ACC112 (cell line): ENCODE measurements at regions not wholly inside any gene's neighbourhood (a gene's known extent, or its start where the extent isn't known, plus 50 kb on each side); places are given as distances from the start of the nearest gene placed in this dataset.
A peak's percentile ranks its signal among the peaks of the same experiment; 100 is the strongest.

Experiments used
- H2AFZ ChIP-seq: fragments of 200-600 bp; sonication (generic); one replicate; pipeline ENCODE4 v1.6.0; 2017; ENCODE audit warnings: antibody characterized with exemption, low read length; ENCODE audit not compliant: unreplicated experiment
- H3K27ac ChIP-seq: fragments of 200-600 bp; sonication (generic); 2 replicates; pipeline ENCODE4 v1.5.1; 2014; ENCODE audit warnings: low read depth, mild to moderate bottlenecking, antibody characterized with exemption, low read length, moderate library complexity
- H3K27me3 ChIP-seq: fragments of 200-600 bp; sonication (generic); 2 replicates; pipeline ENCODE4 v1.6.1; 2014; ENCODE audit warnings: mild to moderate bottlenecking, antibody characterized with exemption, low read length, moderate library complexity, mixed read lengths; ENCODE audit not compliant: insufficient read depth
- H3K36me3 ChIP-seq: fragments of 200-600 bp; sonication (generic); 2 replicates; pipeline ENCODE4 v1.6.1; 2016; ENCODE audit warnings: mild to moderate bottlenecking, antibody characterized with exemption, low read length, moderate library complexity, mixed read lengths; ENCODE audit not compliant: insufficient read depth
- H3K4me1 ChIP-seq: fragments of 200-600 bp; sonication (generic); one replicate; pipeline ENCODE4 v1.6.1; 2016; ENCODE audit warnings: low read length, mixed read lengths; ENCODE audit not compliant: insufficient read depth, unreplicated experiment, control insufficient read depth
- H3K4me3 ChIP-seq: fragments of 200-600 bp; sonication (generic); 2 replicates; pipeline ENCODE4 v1.5.1; 2014; ENCODE audit warnings: mild to moderate bottlenecking, low read depth, low read length
- H3K79me2 ChIP-seq: fragments of 200-600 bp; sonication (generic); one replicate; pipeline ENCODE4 v1.6.0; 2016; ENCODE audit warnings: low read length; ENCODE audit not compliant: control insufficient read depth, unreplicated experiment, insufficient read depth

DNA sequence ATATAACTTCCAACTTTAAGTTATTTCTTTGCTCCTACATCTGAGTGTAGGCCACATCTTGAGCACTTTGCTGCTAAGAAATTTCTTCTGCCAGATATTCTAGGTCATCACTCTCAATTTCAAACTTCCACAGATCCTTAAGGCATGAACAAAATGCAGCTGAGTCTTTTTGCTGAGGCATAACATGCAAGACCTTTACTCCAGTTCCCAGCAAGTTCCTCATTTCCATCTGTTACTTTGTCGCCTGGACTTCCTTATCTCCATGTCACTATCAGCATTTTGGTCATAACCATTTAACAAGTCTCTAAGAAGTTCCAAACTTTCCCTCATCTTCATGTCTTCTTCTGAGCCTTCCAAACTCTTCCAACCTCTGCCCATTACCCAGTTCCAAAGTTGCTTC lies 1077.3 kb upstream of the TMEFF2 start:
- Histone ChIP-seq H3K4me3 (no peak overlapping the region), H3K4me1 (no peaks in the 10 kb centered on the region), H3K36me3 (no peaks in the 10 kb centered on the region), H2AFZ (no peak overlapping the region), H3K27me3 (no peaks in the 10 kb centered on the region), H3K27ac (no peak overlapping the region), H3K79me2 (no peaks in the 10 kb centered on the region)

DNA sequence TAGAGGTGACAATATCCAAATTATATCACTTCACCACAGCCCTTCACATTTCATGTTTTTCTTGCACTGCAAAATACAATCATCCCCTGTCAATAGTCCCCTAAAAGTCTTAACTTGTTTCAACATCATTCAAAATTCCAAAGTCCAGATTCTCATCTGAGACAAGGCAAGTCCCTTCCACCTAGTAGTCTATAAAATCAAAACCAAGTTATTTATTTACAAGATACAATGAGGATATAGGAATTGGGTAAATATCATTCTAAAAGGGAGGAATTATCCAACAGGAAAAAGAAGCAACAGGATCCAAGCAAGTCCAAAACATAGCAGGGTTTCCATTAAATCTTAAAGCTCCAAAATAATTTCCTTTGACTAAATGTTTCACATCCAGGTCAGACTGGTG lies 1076.1 kb upstream of the TMEFF2 start:
- H3K27me3 ChIP-seq: no peaks in the 10 kb centered on the region
- no peak overlapping the region for H3K27ac ChIP-seq
- no peaks in the 10 kb centered on the region for H3K36me3 ChIP-seq
- H3K4me3 ChIP-seq: no peak overlapping the region
- no peak overlapping the region for H2AFZ ChIP-seq
- no peaks in the 10 kb centered on the region for H3K4me1 ChIP-seq
- H3K79me2 ChIP-seq: no peaks in the 10 kb centered on the region

DNA sequence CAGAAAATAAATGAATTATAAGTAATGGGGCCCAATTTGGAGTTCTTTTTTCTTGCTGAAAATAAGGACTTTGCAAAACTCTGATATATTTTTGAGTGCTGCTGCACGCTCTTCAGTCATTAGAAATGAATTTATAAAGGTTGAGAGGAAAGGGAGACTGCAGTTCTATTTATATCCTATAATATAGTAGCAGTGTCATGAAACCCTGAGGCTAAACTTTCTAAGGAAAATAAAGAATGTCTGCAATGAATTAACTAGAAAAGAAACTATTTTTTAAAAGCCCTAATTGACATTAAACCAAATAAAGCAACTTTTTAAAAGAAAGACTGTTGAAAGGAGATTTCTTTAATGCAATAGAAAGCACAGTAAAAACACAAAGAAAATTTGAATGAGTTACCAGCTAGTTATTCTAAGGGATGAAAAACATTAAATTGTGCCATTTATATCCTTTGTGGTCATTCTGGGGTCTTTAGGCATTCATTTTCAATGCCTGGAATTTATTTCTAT lies 1072.8 kb upstream of the TMEFF2 start:
- no peaks in the 10 kb centered on the region for H3K36me3 ChIP-seq
- no peak overlapping the region for H3K27ac ChIP-seq
- H2AFZ ChIP-seq: no peak overlapping the region
- H3K27me3 ChIP-seq: no peaks in the 10 kb centered on the region
- H3K4me1 ChIP-seq: no peaks in the 10 kb centered on the region
- H3K4me3 ChIP-seq: no peak overlapping the region
- H3K79me2 ChIP-seq: no peaks in the 10 kb centered on the region

DNA sequence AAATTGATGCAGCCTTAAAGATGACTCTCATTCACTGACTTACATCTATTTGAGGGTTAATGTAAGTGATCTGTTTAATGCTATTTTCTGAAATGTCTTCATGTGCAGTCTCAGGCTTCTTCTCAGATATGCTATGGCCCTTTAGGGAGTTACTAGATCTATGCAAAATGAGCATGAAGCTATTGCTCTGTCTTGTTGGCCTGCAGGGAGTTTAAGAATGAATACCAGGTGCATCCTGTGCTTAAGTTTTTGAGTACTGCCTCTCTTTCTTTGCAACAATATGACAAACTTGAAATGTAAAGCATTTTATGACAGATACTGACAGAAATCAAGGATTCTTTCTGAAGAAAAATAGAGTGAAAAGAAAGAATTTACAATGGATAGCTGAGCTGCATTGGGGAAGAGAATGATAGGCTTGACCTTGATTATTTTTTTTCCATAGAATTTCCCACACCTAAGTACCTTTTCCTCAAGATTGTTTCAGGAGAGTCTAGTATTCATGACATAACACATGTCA lies 1058.3 kb upstream of the TMEFF2 start:
- H3K4me1 ChIP-seq: no peaks in the 10 kb centered on the region
- H3K79me2 ChIP-seq: no peaks in the 10 kb centered on the region
- H3K4me3 ChIP-seq: no peak overlapping the region
- H2AFZ ChIP-seq: no peak overlapping the region
- no peaks in the 10 kb centered on the region for H3K36me3 ChIP-seq
- H3K27ac ChIP-seq: no peak overlapping the region
- no peaks in the 10 kb centered on the region for H3K27me3 ChIP-seq

DNA sequence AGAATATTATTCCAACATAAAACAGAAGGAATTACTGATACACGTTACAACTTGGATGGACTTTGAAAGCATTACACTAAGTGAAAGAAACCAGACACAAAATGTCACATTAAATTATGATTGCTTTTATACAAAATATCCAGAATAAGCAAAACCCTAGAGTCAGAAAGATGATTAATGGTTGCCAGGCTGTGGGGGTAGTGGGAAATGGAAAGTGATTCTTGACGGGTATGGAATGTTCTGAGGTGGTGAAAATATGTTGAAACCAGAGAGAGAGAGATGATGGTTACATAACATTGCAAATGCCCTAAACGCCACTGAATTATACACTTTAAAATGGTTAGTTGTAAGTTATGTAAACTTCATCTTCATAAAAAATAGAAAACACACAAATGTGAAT lies 1057.2 kb upstream of the TMEFF2 start:
- H3K4me1 ChIP-seq: no peaks in the 10 kb centered on the region
- no peak overlapping the region for H3K4me3 ChIP-seq
- peak overlapping the region; percentile 8 for H2AFZ ChIP-seq
- H3K27me3 ChIP-seq: no peaks in the 10 kb centered on the region
- H3K36me3 ChIP-seq: no peaks in the 10 kb centered on the region
- no peak overlapping the region for H3K27ac ChIP-seq
- H3K79me2 ChIP-seq: no peaks in the 10 kb centered on the region

DNA sequence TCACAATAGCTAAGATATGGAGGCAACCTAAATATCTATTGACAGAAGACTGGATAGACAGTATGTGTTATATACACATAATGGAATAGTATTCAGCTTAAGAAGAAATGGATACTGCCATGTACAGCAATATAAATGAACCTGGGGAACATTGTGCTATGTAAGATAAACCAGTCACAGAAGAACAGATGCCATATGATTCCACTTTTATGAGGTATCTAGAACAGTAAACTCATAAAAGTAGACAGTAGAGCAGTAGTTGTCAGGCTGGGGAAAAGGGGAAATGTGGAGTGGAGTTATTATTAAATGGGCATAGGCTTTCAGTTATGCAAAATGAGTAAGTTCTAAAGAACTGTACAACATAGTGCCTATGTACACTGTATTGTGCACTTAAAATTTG lies 1055.7 kb upstream of the TMEFF2 start:
- Histone ChIP-seq H2AFZ (no peak overlapping the region), H3K27ac (no peak overlapping the region), H3K36me3 (no peaks in the 10 kb centered on the region), H3K4me3 (no peak overlapping the region), H3K27me3 (no peaks in the 10 kb centered on the region), H3K4me1 (no peaks in the 10 kb centered on the region), H3K79me2 (no peaks in the 10 kb centered on the region)

DNA sequence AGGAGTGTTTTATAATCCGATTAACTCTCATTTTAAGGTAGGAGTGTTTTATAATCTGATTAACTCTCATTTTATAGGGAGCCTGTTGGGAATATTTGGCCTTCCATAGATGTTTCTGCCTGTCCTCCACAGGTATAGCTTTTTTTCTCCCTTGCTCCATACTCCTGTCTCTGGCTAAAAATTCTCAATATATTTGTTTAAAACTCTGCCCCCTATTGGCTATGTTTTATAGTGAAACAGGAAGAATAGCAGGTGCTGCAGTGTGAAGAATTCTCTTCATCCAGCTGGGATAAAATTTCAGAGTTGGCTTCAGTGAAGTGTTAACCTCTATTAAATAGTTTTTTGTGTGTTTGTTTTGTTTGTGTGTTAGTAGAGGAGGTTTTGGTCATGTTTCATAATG lies 1046.0 kb upstream of the TMEFF2 start:
- H3K79me2 ChIP-seq: no peaks in the 10 kb centered on the region
- no peaks in the 10 kb centered on the region for H3K27me3 ChIP-seq
- no peaks in the 10 kb centered on the region for H3K36me3 ChIP-seq
- no peak overlapping the region for H3K27ac ChIP-seq
- H3K4me3 ChIP-seq: no peak overlapping the region
- H3K4me1 ChIP-seq: no peaks in the 10 kb centered on the region
- H2AFZ ChIP-seq: no peak overlapping the region

DNA sequence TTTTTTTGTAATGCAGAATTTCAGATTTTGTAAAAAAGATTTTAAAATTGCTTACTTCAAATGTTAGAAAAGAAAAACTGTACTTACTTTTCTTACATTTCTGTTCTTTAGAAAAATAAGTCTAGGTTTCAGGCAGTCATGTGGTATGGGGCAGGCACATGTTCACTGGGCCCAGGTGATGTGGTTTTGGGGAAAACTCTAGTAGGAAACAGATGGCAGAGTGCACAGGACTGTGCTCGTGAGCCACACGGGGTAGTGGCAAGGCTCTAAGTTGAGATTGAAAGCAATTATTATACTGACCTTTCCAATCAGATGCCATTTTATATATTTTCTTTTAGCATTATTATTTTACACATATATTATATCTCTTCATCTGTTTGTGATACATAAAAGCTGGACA lies 1036.9 kb upstream of the TMEFF2 start:
- no peak overlapping the region for H2AFZ ChIP-seq
- H3K27ac ChIP-seq: no peak overlapping the region
- no peaks in the 10 kb centered on the region for H3K36me3 ChIP-seq
- no peaks in the 10 kb centered on the region for H3K27me3 ChIP-seq
- H3K4me3 ChIP-seq: no peak overlapping the region
- H3K4me1 ChIP-seq: no peaks in the 10 kb centered on the region
- no peaks in the 10 kb centered on the region for H3K79me2 ChIP-seq

DNA sequence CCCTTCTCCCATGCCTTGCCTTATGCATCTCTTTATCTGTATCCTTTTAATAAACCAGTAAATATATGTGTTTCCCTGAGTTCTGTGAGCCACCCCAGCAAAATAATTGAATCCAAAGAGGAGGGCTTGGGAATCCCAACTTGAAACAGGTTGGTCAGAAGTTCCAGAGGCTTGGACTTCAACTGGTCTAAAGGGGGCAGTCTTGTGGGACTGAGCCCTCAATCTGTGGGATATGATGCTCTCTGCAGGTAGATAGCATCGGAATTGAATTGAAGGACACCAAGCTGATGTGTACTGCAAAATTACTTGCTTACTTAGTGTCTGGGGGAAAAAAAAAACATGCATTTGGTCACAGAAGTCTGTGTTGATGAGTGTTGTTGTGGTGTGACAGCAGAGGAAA lies 1033.5 kb upstream of the TMEFF2 start:
- H3K4me1 ChIP-seq: no peaks in the 10 kb centered on the region
- no peaks in the 10 kb centered on the region for H3K79me2 ChIP-seq
- H3K36me3 ChIP-seq: no peaks in the 10 kb centered on the region
- no peak overlapping the region for H3K27ac ChIP-seq
- H2AFZ ChIP-seq: no peak overlapping the region
- H3K27me3 ChIP-seq: no peaks in the 10 kb centered on the region
- H3K4me3 ChIP-seq: no peak overlapping the region

DNA sequence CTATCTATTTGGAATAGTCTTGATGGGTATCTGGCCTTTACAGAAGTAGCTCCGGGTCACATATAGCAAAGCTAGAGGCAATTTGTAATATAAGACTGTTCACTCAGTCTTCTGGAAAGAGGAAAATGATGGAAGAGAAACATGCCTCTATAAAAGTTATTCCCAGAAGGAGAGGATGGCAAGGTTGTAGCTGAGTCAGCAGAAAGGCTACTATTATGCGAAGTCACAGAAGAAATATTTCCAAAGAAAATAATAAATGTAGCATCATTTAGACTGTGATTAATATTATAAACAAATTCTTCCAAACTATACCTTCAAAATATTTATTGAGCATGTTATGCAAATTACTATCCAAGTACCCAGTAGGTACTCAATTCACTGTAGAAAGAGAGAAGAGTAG lies 1027.7 kb upstream of the TMEFF2 start:
- no peak overlapping the region for H3K27ac ChIP-seq

DNA sequence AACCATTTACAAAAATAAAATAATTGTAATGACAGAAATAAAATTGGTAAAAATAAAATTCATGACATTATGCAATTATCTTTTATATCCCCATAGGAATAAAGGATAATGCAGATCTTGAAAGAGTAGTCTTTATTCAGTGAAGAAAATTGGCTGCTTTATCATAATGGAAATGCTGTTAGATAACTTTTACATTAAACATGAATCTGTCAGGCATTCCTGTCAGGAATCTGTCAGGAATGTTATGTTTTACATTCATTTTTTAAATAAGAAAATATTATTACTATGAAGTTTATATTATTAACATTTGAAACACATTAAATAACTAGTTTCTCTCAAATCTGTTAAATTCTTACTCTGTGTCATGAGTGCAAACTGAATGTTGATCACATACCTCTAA lies 1024.7 kb upstream of the TMEFF2 start:
- H3K4me3 ChIP-seq: no peak overlapping the region
- no peaks in the 10 kb centered on the region for H3K79me2 ChIP-seq
- H2AFZ ChIP-seq: no peak overlapping the region
- no peaks in the 10 kb centered on the region for H3K27me3 ChIP-seq
- H3K36me3 ChIP-seq: no peaks in the 10 kb centered on the region
- no peaks in the 10 kb centered on the region for H3K4me1 ChIP-seq
- H3K27ac ChIP-seq: no peak overlapping the region

More for the DNA sequence above, 1027.7 kb upstream of the TMEFF2 start:
- no peak overlapping the region for H3K4me3 ChIP-seq
- no peaks in the 10 kb centered on the region for H3K79me2 ChIP-seq
- no peaks in the 10 kb centered on the region for H3K36me3 ChIP-seq
- no peak overlapping the region for H2AFZ ChIP-seq
- no peaks in the 10 kb centered on the region for H3K4me1 ChIP-seq
- no peaks in the 10 kb centered on the region for H3K27me3 ChIP-seq
